ENCODE measurements at regions not wholly inside any gene's neighbourhood (a gene's known extent, or its start where the extent isn't known, plus 50 kb on each side); places are given as distances from the start of the nearest gene placed in this dataset.

DNA sequence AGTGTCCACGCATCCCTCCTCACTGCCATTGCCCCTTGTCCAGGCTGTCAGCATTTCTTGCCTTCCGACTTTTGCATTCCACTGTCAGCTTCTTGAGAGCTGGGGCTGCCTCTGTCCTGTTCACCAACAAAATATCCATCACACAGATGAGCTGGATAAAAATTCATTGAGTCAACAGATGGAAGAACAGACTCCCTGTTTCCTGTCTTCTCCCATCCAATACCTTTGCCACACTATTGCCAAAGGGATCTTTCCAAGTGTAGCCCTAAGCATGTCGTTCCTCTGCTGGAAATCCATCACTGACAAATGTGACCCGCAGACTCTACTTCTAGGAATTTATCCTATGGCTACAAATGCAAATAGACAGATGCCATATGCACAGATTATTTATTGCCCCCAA, 78.0 kb upstream of the PJA1 start:
- CTCF ChIA-PET, result no interaction called here
- POLR2A ChIA-PET, result no interaction called here
- DNase-seq (ENCODE audit: extremely low spot score), result no peak
- TF ChIP-seq, protein P1, sequence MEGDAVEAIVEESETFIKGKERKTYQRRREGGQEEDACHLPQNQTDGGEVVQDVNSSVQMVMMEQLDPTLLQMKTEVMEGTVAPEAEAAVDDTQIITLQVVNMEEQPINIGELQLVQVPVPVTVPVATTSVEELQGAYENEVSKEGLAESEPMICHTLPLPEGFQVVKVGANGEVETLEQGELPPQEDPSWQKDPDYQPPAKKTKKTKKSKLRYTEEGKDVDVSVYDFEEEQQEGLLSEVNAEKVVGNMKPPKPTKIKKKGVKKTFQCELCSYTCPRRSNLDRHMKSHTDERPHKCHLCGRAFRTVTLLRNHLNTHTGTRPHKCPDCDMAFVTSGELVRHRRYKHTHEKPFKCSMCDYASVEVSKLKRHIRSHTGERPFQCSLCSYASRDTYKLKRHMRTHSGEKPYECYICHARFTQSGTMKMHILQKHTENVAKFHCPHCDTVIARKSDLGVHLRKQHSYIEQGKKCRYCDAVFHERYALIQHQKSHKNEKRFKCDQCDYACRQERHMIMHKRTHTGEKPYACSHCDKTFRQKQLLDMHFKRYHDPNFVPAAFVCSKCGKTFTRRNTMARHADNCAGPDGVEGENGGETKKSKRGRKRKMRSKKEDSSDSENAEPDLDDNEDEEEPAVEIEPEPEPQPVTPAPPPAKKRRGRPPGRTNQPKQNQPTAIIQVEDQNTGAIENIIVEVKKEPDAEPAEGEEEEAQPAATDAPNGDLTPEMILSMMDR (IDR thresholded peaks at IDR 0.05; ENCODE audit: control extremely low read depth, extremely low read depth, low read depth, missing control alignments), result no peak

DNA sequence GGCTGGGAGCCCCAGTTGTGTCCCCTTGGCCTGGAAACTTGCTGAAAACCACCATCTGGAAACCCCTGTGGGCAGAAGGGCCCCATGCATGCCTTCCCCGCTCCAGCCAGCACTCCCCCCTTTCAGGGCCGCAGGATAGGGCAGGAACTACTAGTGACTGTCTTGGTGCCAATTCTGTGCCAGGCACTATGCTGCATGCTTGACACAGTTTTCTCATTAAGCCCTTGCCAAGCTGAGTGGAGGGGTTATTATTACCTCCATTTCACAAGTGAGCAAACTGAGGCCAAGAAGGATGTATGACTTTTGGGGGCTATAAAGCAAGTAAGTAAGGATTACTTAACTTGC, 73.6 kb upstream of the PJA1 start:
- ChIA-PET CTCF (no interaction called here), POLR2A (no interaction called here)
- TF ChIP-seq, protein P1 (IDR thresholded peaks at IDR 0.05; ENCODE audit: control extremely low read depth, extremely low read depth, low read depth, missing control alignments), result no peak
- no peak for DNase-seq (ENCODE audit: extremely low spot score)

DNA sequence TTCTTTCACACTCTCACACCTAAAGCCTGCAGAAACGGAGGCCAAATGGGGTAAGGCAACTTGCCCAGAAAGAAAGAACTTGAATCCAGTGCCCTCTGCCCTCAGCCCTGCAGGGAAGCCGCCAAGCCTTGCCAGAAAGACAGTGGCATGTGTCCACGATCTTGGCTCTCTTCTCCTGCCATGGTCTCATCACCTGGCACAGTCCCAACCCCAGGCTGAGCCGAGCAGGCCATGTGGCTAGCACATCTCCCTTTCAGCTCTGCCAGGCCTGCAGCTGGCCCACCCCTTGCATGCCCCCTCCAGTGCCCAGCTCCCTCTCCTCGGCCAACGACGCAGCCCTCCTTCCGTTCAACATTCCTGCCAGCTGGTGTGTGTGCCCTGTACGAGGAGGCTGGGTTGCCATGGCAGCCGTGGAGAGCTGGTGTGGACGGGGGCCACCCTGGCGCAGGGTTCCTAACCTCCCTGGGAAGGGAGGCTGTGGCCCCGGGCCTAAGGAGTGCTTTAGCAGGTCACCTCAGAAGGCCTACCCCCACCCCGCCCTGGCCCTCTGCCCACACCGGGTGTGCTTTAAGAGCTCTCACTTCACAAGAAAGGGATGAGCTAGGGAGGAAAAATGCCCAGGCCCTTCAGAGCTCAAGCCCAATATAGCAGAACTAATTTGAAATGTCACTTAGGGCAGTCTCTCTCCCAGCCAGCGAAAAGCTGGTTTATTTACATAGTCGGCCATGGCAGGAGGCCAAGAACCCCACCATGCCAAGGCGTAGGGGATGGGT, 73.0 kb upstream of the PJA1 start:
- TF ChIP-seq, protein P1 (IDR thresholded peaks at IDR 0.05; ENCODE audit: control extremely low read depth, extremely low read depth, low read depth, missing control alignments), result no peak
- POLR2A ChIA-PET, result no interaction called here
- DNase-seq (ENCODE audit: extremely low spot score), result no peak
- CTCF ChIA-PET, result no interaction called here

DNA sequence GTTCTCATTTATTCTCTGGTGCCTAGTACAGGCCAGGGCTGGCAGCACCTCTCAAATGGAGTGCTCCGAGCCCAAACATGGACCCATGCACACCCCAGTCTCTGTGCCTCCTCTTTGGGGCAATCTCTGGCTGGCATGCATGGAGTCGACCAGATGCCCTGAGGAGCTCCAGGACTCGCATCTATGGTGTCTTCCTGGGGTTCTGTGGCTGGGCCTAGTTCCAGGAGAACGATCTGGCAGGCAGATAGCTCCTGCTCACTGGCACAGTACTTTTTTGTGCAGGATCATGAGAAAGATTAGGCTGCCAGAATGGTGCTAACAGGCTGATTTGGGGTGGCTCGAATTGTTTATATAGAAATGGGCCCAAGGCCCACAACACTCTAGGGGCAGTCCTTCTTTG, 72.0 kb upstream of the PJA1 start:
- ChIA-PET POLR2A (no interaction called here), CTCF (no interaction called here)
- DNase-seq (ENCODE audit: extremely low spot score), result no peak

DNA sequence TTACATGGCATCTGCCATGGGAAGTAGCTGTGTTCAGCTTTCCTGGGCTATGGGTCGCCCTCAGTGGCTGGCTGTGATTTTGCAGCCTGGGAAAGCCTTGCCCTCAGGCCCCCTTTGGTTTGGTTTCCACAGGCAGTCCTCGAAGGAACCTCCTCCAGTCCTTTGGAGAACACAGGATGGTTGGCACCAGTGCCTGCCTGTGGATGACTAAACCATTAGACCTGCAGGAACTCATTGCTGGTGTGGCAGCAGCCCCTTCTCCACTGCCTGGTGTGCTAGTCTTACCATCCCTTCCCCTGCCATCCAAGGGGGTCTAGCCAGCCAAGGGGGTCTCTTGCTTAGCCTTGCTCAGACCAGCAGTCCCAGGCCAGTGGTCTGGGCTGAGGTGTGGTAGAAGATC, 71.4 kb upstream of the PJA1 start:
- POLR2A ChIA-PET, result no interaction called here
- CTCF ChIA-PET, result no interaction called here
- DNase-seq (ENCODE audit: extremely low spot score), result no peak
- TF ChIP-seq, protein P1 (IDR thresholded peaks at IDR 0.05; ENCODE audit: control extremely low read depth, extremely low read depth, low read depth, missing control alignments), result no peak

More for the DNA sequence above, 72.0 kb upstream of the PJA1 start:
- TF ChIP-seq, protein P1 (IDR thresholded peaks at IDR 0.05; ENCODE audit: control extremely low read depth, extremely low read depth, low read depth, missing control alignments), result no peak

DNA sequence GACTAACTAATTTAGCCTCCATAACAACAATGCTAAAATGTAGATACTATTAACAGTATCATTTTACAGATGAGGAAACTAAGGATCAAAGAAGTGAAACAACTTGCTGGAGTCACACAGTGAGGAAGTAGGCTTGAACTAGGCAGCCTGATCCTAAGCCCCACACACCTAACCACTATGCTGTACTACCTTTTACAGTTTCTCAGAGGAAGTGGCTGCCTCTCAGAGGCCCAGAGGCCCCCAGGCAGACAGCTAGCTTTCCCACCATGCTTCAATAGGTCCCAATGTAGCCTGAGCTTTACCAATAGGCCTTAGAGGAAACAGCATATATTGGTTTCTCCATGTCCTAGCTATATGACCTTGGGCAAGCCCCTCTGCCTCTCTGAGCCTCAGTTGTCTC, 69.4 kb upstream of the PJA1 start:
- no peak for DNase-seq (ENCODE audit: extremely low spot score)
- ChIA-PET CTCF (no interaction called here), POLR2A (no interaction called here)
- TF ChIP-seq, protein P1 (IDR thresholded peaks at IDR 0.05; ENCODE audit: control extremely low read depth, extremely low read depth, low read depth, missing control alignments), result no peak
